Fibroblast of skin of right biceps (primary cell): ENCODE measurements at regions not wholly inside any gene's neighbourhood (a gene's known extent, or its start where the extent isn't known, plus 50 kb on each side); places are given as distances from the start of the nearest gene placed in this dataset.
A peak's percentile ranks its signal among the peaks of the same experiment; 100 is the strongest.
"Not testable (repeated sequence)": the region's sequence is repeated elsewhere in the genome, so short reads cannot be mapped to it uniquely, and the experiment has no call there.

Source experiments
- DNase-seq: peaks from one replicate; pipeline ENCODE4 v3.0.0-alpha.2; 2013

GRCh38 chr6:168369786-168370185 lies 50.2 kb upstream of the DACT2 start:
- DNase-seq, result no peak

GRCh38 chr6:168370310-168370991 lies 50.9 kb upstream of the DACT2 start:
- DNase-seq, result peak; percentile 18

GRCh38 chr6:168371185-168371584 lies 51.6 kb upstream of the DACT2 start:
- DNase-seq, result no peak

- no peak for DNase-seq
These were observed 52.0 kb upstream of the DACT2 start for GRCh38 chr6:168371618-168371980.

- DNase-seq, result no peak
These were observed 52.6 kb upstream of the DACT2 start for GRCh38 chr6:168371981-168372711.

- no peak for DNase-seq
These were observed 53.3 kb upstream of the DACT2 start for GRCh38 chr6:168372889-168373288.

- no peak for DNase-seq
These were observed 53.8 kb upstream of the DACT2 start for GRCh38 chr6:168373389-168373788.

- no peak for DNase-seq
These were observed 54.5 kb upstream of the DACT2 start for GRCh38 chr6:168374051-168374502.

- DNase-seq, result no peak
These were observed 55.0 kb upstream of the DACT2 start for GRCh38 chr6:168374541-168375071.

GRCh38 chr6:168376120-168376519 lies 56.5 kb upstream of the DACT2 start:
- no peak for DNase-seq

GRCh38 chr6:168376811-168377483 lies 57.4 kb upstream of the DACT2 start:
- no peak for DNase-seq

GRCh38 chr6:168377484-168377855 lies 57.9 kb upstream of the DACT2 start:
- DNase-seq, result no peak

- DNase-seq, result no peak
These were observed 58.6 kb upstream of the DACT2 start for GRCh38 chr6:168377856-168378832.

- not testable (repeated sequence) for DNase-seq
These were observed 60.0 kb upstream of the DACT2 start for GRCh38 chr6:168379579-168379978.

- not testable (repeated sequence) for DNase-seq
These were observed 60.6 kb upstream of the SMOC2 start for GRCh38 chr6:168380166-168380955.

GRCh38 chr6:168380956-168381605 lies 59.9 kb upstream of the SMOC2 start:
- no peak for DNase-seq

GRCh38 chr6:168381726-168382458 lies 59.1 kb upstream of the SMOC2 start:
- no peak for DNase-seq

GRCh38 chr6:168383062-168383854 lies 57.7 kb upstream of the SMOC2 start:
- DNase-seq, result no peak
